ENCODE measurements at regions not wholly inside any gene's neighbourhood (a gene's known extent, or its start where the extent isn't known, plus 50 kb on each side); places are given as distances from the start of the nearest gene placed in this dataset.

- peaks cover 5% of the 10 kb centered on the region for H3K27me3 Mint-ChIP-seq (ENCODE audit: insufficient read depth, low read depth, poor library complexity)
- Histone ChIP-seq H2AFZ (no peak overlapping the region), H3K79me2 (replicated peaks; ENCODE audit: insufficient read depth) (no peaks in the 10 kb centered on the region), H3K36me3 (ENCODE audit: insufficient read depth) (no peaks in the 10 kb centered on the region), H3K4me1 (ENCODE audit: insufficient read depth) (no peaks in the 10 kb centered on the region; the same call in 1 of the 2 replicates), H3F3A (replicated peaks; ENCODE audit: low read depth) (no peaks in the 10 kb centered on the region), H3K9me2 (ENCODE audit: insufficient read depth) (peaks cover 5% of the 10 kb centered on the region), H3K27me3 (ENCODE audit: insufficient read depth) (no peaks in the 10 kb centered on the region), H3K4me2 (no peak overlapping the region), H3K27ac (ENCODE audit: low read depth) (peak overlapping the region; percentile 11), H3K4me3 (no peak overlapping the region), H4K20me1 (replicated peaks; ENCODE audit: insufficient read depth) (no peaks in the 10 kb centered on the region)
- no peaks in the 10 kb centered on the region for H3K9me3 Mint-ChIP-seq
- H3K4me1 Mint-ChIP-seq: peaks cover 20% of the 10 kb centered on the region
- DNase-seq (ENCODE audit: low spot score): peak; percentile 83
- TF ChIP-seq POLR2AphosphoS5 (IDR thresholded peaks at IDR 0.05; ENCODE audit: low read depth) (no peak), ZNF462 (CRISPR knock-in tag; IDR thresholded peaks at IDR 0.05) (peak; percentile 90)
- peak overlapping the region; percentile 80 for H3K27ac Mint-ChIP-seq
- no peaks in the 10 kb centered on the region for H3K36me3 Mint-ChIP-seq (ENCODE audit: low read depth)
- ATAC-seq: peak; percentile 93
- no peak overlapping the region for H3K4me3 Mint-ChIP-seq
These were observed 77.1 kb upstream of the SALL1 start for GRCh38 chr16:51228097-51228659.

- Mint-ChIP-seq H3K9me3 (no peaks in the 10 kb centered on the region), H3K27ac (no peak overlapping the region), H3K4me3 (no peak overlapping the region), H3K27me3 (ENCODE audit: insufficient read depth, low read depth, poor library complexity) (no peaks in the 10 kb centered on the region), H3K4me1 (peaks cover 18% of the 10 kb centered on the region), H3K36me3 (ENCODE audit: low read depth) (no peaks in the 10 kb centered on the region)
- Histone ChIP-seq H3K9me2 (ENCODE audit: insufficient read depth) (peaks cover 11% of the 10 kb centered on the region), H3K36me3 (ENCODE audit: insufficient read depth) (no peaks in the 10 kb centered on the region), H3K79me2 (replicated peaks; ENCODE audit: insufficient read depth) (no peaks in the 10 kb centered on the region), H2AFZ (no peak overlapping the region), H3K4me3 (no peak overlapping the region), H4K20me1 (replicated peaks; ENCODE audit: insufficient read depth) (no peaks in the 10 kb centered on the region), H3K4me2 (no peak overlapping the region), H3K27me3 (ENCODE audit: insufficient read depth) (no peaks in the 10 kb centered on the region), H3F3A (replicated peaks; ENCODE audit: low read depth) (no peaks in the 10 kb centered on the region), H3K27ac (ENCODE audit: low read depth) (no peak overlapping the region), H3K4me1 (ENCODE audit: insufficient read depth) (no peaks in the 10 kb centered on the region; the same call in 1 of the 2 replicates)
- ATAC-seq: no peak
- no peak for DNase-seq (ENCODE audit: low spot score)
- no peak for TF ChIP-seq CTCF (conservative IDR thresholded peaks at IDR 0.05; ENCODE audit: low read depth in 2 of 2)
- no peak for TF ChIP-seq ETS1 (IDR thresholded peaks at IDR 0.05)
- TF ChIP-seq EZH2 (IDR thresholded peaks at IDR 0.05; ENCODE audit: low read depth, unreplicated experiment): no peak
- no peak for TF ChIP-seq REST (IDR thresholded peaks at IDR 0.05; ENCODE audit: unreplicated experiment)
- TF ChIP-seq ZNF331 (CRISPR knock-in tag; IDR thresholded peaks at IDR 0.05; ENCODE audit: low read depth): no peak
- no peak for TF ChIP-seq CREB1 (CRISPR knock-in tag; IDR thresholded peaks at IDR 0.05; ENCODE audit: low read depth)
- no peak for TF ChIP-seq JUNB (IDR thresholded peaks at IDR 0.05; ENCODE audit: unreplicated experiment)
These were observed 74.8 kb upstream of the SALL1 start for GRCh38 chr16:51225878-51226277.
